ENCODE measurements at regions not wholly inside any gene's neighbourhood (a gene's known extent, or its start where the extent isn't known, plus 50 kb on each side); places are given as distances from the start of the nearest gene placed in this dataset.

DNA sequence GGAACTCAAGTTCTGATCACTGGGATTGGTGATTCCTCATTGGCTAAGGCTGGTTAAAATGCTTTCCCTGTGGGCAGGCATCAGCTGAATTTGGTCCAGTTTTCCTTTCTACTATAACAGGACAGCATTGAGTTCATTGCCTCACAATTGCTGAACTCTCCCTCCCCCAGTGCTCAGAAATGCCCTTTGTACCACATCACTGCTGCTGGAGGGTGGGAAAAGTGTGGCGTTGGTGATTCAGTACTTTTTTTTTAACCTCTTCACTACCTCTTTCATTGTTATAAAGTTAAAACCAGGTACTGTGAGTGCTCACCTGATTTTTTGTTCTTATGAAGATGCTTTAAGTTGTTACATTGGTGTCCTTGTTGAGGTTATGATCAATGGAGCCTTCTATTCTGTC lies 69.3 kb upstream of the IL2 start:
- no peaks in the 10 kb centered on the region for H3K36me3 ChIP-seq (ENCODE audit: low read depth)
- H3K9ac ChIP-seq = no peak overlapping the region
- H3K27me3 ChIP-seq (replicated peaks; ENCODE audit: insufficient read depth) = no peaks in the 10 kb centered on the region
- no peak overlapping the region for H3K4me2 ChIP-seq (ENCODE audit: unreplicated experiment)
- WGBS, 2 experiments (ENCODE audit: low coverage in 1 of 2, low lambda C conversion rate in 2 of 2, missing lambda C conversion rate in 2 of 2) = 0 to 12% methylated on average over 1 of the region's 1 CpG
- peak; percentile 20 for DNase-seq
- H3K27ac ChIP-seq = no peak overlapping the region
- H3K9me3 ChIP-seq (ENCODE audit: low read depth) = no peaks in the 10 kb centered on the region
- TF ChIP-seq EZH2 (IDR thresholded peaks at IDR 0.05; ENCODE audit: insufficient read depth, poor library complexity, severe bottlenecking) (no peak), EZH2phosphoT487 (IDR thresholded peaks at IDR 0.05; ENCODE audit: insufficient read depth, low read depth) (no peak)
- H4K20me1 ChIP-seq (ENCODE audit: insufficient read depth) = no peaks in the 10 kb centered on the region
- H2AFZ ChIP-seq = no peak overlapping the region
- no peaks in the 10 kb centered on the region for H3F3A ChIP-seq (ENCODE audit: insufficient read depth)
- in situ Hi-C loops (cut with MboI) = no loop called here
- H3K79me2 ChIP-seq (ENCODE audit: insufficient read depth) = no peaks in the 10 kb centered on the region
- no peak overlapping the region for H3K4me3 ChIP-seq
- H3K4me1 ChIP-seq (ENCODE audit: insufficient read depth) = no peaks in the 10 kb centered on the region
- H3K9me2 ChIP-seq (ENCODE audit: insufficient read depth) = no peaks in the 10 kb centered on the region

DNA sequence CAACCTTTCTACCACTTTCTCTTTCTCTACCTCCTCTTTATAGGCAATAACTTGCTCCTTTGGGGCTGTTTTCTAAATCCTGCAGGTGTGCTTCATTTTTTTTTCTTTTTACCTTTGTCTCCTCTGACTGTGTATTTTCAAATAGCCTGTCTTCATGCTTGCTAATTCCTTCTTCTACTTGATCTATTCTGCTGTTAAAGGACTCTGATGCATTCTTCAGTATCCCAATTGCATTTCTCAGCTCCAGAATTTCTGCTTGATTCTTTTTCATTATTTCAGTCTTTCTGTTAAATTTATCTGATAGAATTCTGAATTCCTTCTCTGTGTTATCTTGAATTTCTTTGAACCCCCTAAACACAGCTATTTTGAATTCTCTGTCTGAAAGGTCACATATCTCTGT lies 67.7 kb upstream of the IL2 start:
- no peaks in the 10 kb centered on the region for H3K4me1 ChIP-seq (ENCODE audit: insufficient read depth)
- H3K4me2 ChIP-seq (ENCODE audit: unreplicated experiment) = no peak overlapping the region
- H2AFZ ChIP-seq = no peak overlapping the region
- no peaks in the 10 kb centered on the region; the same call in 1 of the 2 replicates for H3K27me3 ChIP-seq (replicated peaks; ENCODE audit: insufficient read depth)
- H3K9ac ChIP-seq = no peak overlapping the region
- in situ Hi-C loops (cut with MboI) = no loop called here
- no peaks in the 10 kb centered on the region for H3K9me2 ChIP-seq (ENCODE audit: insufficient read depth)
- no peaks in the 10 kb centered on the region for H3K36me3 ChIP-seq (ENCODE audit: low read depth)
- no peak overlapping the region for H3K27ac ChIP-seq
- no peaks in the 10 kb centered on the region for H3K79me2 ChIP-seq (ENCODE audit: insufficient read depth)
- H4K20me1 ChIP-seq (ENCODE audit: insufficient read depth) = no peaks in the 10 kb centered on the region
- TF ChIP-seq EZH2 (IDR thresholded peaks at IDR 0.05; ENCODE audit: insufficient read depth, poor library complexity, severe bottlenecking) (no peak), EZH2phosphoT487 (IDR thresholded peaks at IDR 0.05; ENCODE audit: insufficient read depth, low read depth) (no peak)
- H3K4me3 ChIP-seq = no peak overlapping the region
- H3F3A ChIP-seq (ENCODE audit: insufficient read depth) = no peaks in the 10 kb centered on the region
- no peaks in the 10 kb centered on the region for H3K9me3 ChIP-seq (ENCODE audit: low read depth)
- DNase-seq = no peak

DNA sequence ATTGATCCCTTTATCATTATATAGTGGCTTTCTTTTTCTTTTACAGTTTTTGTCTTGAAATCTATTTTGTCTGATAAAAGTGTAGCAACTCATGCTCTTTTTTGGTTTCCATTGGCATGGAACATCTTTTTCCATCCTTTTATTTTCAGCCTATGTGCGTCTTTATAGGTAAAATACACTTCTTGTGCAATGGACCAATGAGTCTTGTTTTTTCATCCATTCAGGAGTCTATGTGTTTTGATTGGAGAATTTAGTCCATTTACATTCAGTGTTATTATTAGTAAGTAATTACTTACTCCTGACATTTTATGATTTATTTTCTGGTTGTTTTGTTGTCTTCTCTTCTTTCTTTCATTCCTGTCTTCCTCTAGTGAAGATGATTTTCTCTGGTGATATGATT lies 66.4 kb upstream of the IL2 start:
- no peaks in the 10 kb centered on the region for H3K9me2 ChIP-seq (ENCODE audit: insufficient read depth)
- in situ Hi-C loops (cut with MboI) = no loop called here
- DNase-seq = no peak
- H3K4me2 ChIP-seq (ENCODE audit: unreplicated experiment) = no peak overlapping the region
- H3K27ac ChIP-seq = no peak overlapping the region
- H3K9me3 ChIP-seq (ENCODE audit: low read depth) = no peaks in the 10 kb centered on the region
- H3F3A ChIP-seq (ENCODE audit: insufficient read depth) = no peaks in the 10 kb centered on the region
- H2AFZ ChIP-seq = no peak overlapping the region
- H3K36me3 ChIP-seq (ENCODE audit: low read depth) = no peaks in the 10 kb centered on the region
- H3K27me3 ChIP-seq (replicated peaks; ENCODE audit: insufficient read depth) = no peaks in the 10 kb centered on the region; the same call in 1 of the 2 replicates
- TF ChIP-seq EZH2 (IDR thresholded peaks at IDR 0.05; ENCODE audit: insufficient read depth, poor library complexity, severe bottlenecking) (no peak), EZH2phosphoT487 (IDR thresholded peaks at IDR 0.05; ENCODE audit: insufficient read depth, low read depth) (no peak)
- no peaks in the 10 kb centered on the region for H3K4me1 ChIP-seq (ENCODE audit: insufficient read depth)
- H3K9ac ChIP-seq = no peak overlapping the region
- H4K20me1 ChIP-seq (ENCODE audit: insufficient read depth) = no peaks in the 10 kb centered on the region
- 18 to 40% methylated on average over 1 of the region's 1 CpG for WGBS, 2 experiments (ENCODE audit: low coverage in 1 of 2, low lambda C conversion rate in 2 of 2, missing lambda C conversion rate in 2 of 2)
- no peak overlapping the region for H3K4me3 ChIP-seq
- H3K79me2 ChIP-seq (ENCODE audit: insufficient read depth) = no peaks in the 10 kb centered on the region

DNA sequence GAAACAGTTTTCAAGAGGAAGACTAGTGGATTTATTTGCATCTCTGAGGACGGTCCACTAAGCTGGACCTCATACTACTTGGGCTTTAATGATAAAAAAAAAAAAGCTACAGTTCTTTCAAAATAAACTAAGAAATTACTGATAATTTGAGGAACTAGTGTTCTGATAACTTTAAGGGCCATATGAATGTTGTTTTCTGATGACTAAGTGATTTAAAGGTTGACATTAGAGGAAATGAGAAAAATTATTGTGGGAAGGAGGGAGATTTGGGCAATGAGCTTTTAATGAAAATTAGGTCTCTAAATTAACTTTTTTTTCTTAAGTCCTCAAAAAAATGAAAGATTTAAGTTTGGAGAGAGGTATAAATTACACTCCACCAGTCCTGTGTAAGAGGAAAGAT lies 60.8 kb upstream of the IL2 start:
- in situ Hi-C loops (cut with MboI) = no loop called here
- H3K27ac ChIP-seq = no peak overlapping the region
- no peak overlapping the region for H3K9ac ChIP-seq
- no peaks in the 10 kb centered on the region for H3K9me3 ChIP-seq (ENCODE audit: low read depth)
- no peak for DNase-seq
- H3K4me2 ChIP-seq (ENCODE audit: unreplicated experiment) = no peak overlapping the region
- H4K20me1 ChIP-seq (ENCODE audit: insufficient read depth) = no peaks in the 10 kb centered on the region
- TF ChIP-seq EZH2 (IDR thresholded peaks at IDR 0.05; ENCODE audit: insufficient read depth, poor library complexity, severe bottlenecking) = no peak
- no peaks in the 10 kb centered on the region for H3K9me2 ChIP-seq (ENCODE audit: insufficient read depth)
- no peaks in the 10 kb centered on the region for H3K36me3 ChIP-seq (ENCODE audit: low read depth)
- 80 to 82% methylated on average over 1 of the region's 1 CpG for WGBS, 2 experiments (ENCODE audit: low coverage in 1 of 2, low lambda C conversion rate in 2 of 2, missing lambda C conversion rate in 2 of 2)
- H3K79me2 ChIP-seq (ENCODE audit: insufficient read depth) = no peaks in the 10 kb centered on the region
- no peaks in the 10 kb centered on the region for H3F3A ChIP-seq (ENCODE audit: insufficient read depth)
- peaks cover 8% of the 10 kb centered on the region; the same call in 1 of the 2 replicates for H3K27me3 ChIP-seq (replicated peaks; ENCODE audit: insufficient read depth)
- H3K4me3 ChIP-seq = no peak overlapping the region
- no peaks in the 10 kb centered on the region for H3K4me1 ChIP-seq (ENCODE audit: insufficient read depth)
- no peak overlapping the region for H2AFZ ChIP-seq

DNA sequence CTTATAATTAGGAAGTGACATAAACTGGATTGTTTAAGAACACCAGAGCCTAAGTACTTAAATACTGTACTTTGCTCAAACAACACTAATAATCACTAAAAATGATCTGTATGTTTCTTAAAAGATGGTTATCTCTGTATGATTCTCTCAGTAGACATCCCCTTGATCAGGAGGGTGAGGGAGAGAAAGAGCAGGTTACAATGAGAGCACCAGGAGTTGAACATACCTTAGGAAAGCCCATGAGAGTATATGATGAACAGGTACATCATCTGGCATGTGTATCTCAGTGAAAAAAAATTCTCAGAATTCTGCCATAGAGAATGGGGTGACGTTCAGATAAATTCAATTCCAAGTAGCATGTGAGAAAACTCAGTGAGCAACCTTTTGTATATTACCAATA lies 59.9 kb upstream of the IL2 start:
- H3F3A ChIP-seq (ENCODE audit: insufficient read depth) = no peaks in the 10 kb centered on the region
- H3K27ac ChIP-seq = no peak overlapping the region
- H2AFZ ChIP-seq = no peak overlapping the region
- TF ChIP-seq EZH2phosphoT487 (IDR thresholded peaks at IDR 0.05; ENCODE audit: insufficient read depth, low read depth) = no peak
- TF ChIP-seq EZH2 (IDR thresholded peaks at IDR 0.05; ENCODE audit: insufficient read depth, poor library complexity, severe bottlenecking) = no peak
- DNase-seq = no peak
- H4K20me1 ChIP-seq (ENCODE audit: insufficient read depth) = no peaks in the 10 kb centered on the region
- no peak overlapping the region for H3K4me2 ChIP-seq (ENCODE audit: unreplicated experiment)
- no peaks in the 10 kb centered on the region for H3K79me2 ChIP-seq (ENCODE audit: insufficient read depth)
- H3K9ac ChIP-seq = no peak overlapping the region
- in situ Hi-C loops (cut with MboI) = no loop called here
- no peaks in the 10 kb centered on the region for H3K4me1 ChIP-seq (ENCODE audit: insufficient read depth)
- H3K9me2 ChIP-seq (ENCODE audit: insufficient read depth) = no peaks in the 10 kb centered on the region
- no peaks in the 10 kb centered on the region for H3K36me3 ChIP-seq (ENCODE audit: low read depth)
- peaks cover 8% of the 10 kb centered on the region; the same call in 1 of the 2 replicates for H3K27me3 ChIP-seq (replicated peaks; ENCODE audit: insufficient read depth)
- no peaks in the 10 kb centered on the region for H3K9me3 ChIP-seq (ENCODE audit: low read depth)
- no peak overlapping the region for H3K4me3 ChIP-seq
- 24 to 32% methylated on average over 1 of the region's 1 CpG for WGBS, 2 experiments (ENCODE audit: low coverage in 1 of 2, low lambda C conversion rate in 2 of 2, missing lambda C conversion rate in 2 of 2)
